Astrocyte of the hippocampus (primary cell): ENCODE measurements at regions not wholly inside any gene's neighbourhood (a gene's known extent, or its start where the extent isn't known, plus 50 kb on each side); places are given as distances from the start of the nearest gene placed in this dataset.

Experiments
- DNase-seq: peaks from one replicate; pipeline ENCODE4 v3.0.0; 2011; ENCODE audit warnings: low read depth, low spot score

DNA sequence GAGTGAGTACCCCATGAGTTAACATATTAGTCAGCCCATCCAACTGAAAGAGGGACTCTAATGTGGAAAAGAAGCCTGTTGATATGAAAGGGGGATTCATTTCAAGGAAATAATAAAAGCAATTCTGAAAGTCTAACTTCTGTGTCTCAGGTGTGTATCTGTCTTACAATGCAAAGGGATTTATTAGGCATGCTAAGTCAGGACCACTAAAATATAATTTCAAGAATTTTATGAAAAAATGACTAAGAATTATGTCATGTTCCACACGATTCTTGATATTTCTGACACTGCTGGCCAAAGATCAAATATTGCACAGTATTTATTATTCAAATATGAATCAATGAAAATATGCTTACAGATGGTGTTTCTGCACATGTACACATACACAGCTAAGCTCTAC, 130.8 kb downstream of the KLF12 start:
- no peak for DNase-seq

DNA sequence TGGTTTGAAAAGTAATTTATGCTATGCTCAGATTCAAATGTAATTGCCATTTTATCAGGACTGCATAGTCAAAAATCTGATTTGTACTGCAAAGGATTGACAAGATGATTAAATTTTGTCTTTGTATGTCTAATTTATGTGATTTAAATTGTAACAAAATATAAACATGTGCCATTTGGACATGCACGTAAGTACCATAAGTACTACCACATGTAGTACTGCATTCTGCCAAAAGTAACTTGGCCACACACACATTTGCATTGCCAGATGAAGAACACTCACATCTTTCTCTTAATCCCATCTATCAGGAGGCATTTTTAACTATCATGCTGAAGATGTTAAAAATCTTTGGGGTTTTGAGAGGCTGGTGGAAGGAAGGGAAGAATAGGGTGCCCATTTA, 133.3 kb downstream of the KLF12 start:
- no peak for DNase-seq

DNA sequence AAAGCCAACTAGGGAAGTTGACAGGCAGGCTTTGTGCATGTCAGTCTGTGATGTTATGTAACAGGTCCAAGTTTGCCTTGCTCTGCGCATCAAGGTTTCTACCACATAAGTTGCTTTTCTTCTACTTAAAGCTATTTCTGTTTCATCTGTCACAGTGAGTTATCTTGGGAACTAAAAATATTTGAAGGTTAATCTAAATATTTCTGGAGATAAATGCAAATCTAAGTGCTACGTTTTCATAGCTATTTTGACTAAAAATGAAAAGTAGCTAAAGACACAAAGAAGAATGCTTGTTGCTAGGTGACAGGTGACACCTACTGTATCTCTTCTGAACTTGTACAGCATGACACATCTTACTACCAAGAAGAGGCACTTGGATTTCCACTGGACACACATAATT, 135.6 kb downstream of the KLF12 start:
- no peak for DNase-seq

- DNase-seq, result no peak
These were observed 136.2 kb downstream of the KLF12 start for GRCh38 chr13:73997964-73998363.

GRCh38 chr13:73996569-73996968, 137.6 kb downstream of the KLF12 start:
- no peak for DNase-seq

- DNase-seq, result no peak
These were observed 138.5 kb downstream of the KLF12 start for GRCh38 chr13:73995736-73996135.

DNA sequence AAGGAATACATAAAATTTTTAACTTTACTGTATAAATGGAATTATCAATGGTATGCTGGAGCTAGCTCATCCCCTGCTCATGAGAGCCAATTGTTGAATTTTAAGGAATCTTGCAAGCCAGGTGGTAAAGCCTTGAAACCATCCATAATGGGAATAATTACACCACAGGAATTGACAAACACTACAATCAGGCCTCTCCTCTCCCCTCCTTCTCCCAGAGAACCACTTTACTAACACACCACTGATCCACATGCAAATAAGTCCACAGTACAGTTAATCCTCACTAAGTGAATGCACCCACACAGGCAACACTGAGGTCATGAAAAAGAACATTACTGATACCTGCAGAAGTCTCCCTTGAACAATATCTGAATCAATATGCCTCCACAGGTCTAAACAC, 140.5 kb downstream of the KLF12 start:
- DNase-seq, result no peak

DNA sequence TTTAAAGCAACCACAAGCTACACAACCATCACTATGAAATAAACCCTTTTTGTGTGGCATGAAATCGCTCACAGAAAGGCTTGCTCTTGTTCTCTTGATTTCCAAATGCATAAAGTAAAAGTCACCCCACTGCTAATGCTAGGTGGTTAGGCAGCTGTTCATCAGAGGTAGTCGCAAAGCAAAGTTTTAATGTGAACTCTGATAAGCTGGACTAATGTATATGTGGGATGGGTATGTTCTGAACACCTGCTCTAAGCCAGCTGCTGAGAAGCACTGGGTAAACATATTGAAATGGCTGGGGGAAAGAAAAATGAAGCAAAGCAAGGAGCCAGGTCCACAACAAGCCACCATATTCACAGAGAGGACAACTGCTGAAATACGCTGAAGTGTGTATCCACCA, 142.3 kb downstream of the KLF12 start:
- DNase-seq, result no peak

DNA sequence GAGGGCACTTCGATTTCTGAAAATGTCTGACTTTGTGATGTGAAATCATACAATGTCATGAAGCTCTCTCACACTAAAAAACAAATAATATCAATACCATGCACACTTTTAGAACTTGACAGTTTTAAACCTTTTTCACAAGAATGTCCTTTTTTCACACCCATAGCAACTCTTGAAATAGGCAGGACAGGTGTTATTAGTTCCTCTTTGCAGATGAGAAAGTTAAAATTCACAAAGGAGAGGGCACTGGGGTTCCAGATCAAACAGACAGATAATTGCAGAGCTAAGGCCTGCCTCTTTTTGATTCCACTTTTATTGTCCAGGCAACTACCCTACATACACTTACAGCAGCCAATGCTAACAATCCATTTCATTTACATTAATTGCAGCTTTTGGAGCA, 142.8 kb downstream of the KLF12 start:
- no peak for DNase-seq

DNA sequence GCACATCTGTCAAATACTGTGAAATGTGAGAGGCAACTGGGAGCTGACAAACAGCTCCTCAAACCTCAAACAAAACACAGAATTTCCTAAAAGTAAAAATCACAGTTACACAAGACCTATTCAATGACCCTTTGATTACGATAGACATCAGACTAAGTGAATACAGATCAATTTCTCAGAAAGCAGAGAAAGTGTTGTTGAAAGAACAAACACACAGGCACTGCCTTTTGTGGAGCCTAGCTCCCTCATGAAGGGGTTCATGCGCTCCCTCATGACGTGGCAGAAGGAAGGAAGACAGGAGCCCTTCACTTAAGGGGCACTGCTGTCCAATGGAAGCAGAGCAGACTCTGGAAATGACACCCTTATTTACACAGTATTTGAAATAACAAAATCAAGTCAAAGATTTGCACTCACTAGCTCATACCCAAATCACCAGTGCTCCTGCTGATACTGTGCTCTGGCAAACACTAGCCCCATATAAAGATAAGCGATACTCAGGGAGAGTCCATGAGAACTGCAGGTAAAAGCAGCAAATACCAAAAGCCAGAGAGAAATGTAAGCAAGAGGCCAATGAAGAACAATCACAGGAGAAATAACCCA, 144.9 kb downstream of the KLF12 start:
- no peak for DNase-seq

- DNase-seq, result no peak
These were observed 145.7 kb downstream of the KLF12 start for GRCh38 chr13:73988461-73988860.

- DNase-seq, result no peak
These were observed 146.6 kb downstream of the KLF12 start for GRCh38 chr13:73987618-73988017.

- no peak for DNase-seq
These were observed 148.4 kb downstream of the KLF12 start for GRCh38 chr13:73985783-73986182.

GRCh38 chr13:73984949-73985691, 149.1 kb downstream of the KLF12 start:
- no peak for DNase-seq

- DNase-seq, result no peak
These were observed 150.0 kb downstream of the KLF12 start for GRCh38 chr13:73984201-73984600.

GRCh38 chr13:73983109-73983508, 151.1 kb downstream of the KLF12 start:
- no peak for DNase-seq

GRCh38 chr13:73981595-73981994, 152.6 kb downstream of the KLF12 start:
- no peak for DNase-seq

DNA sequence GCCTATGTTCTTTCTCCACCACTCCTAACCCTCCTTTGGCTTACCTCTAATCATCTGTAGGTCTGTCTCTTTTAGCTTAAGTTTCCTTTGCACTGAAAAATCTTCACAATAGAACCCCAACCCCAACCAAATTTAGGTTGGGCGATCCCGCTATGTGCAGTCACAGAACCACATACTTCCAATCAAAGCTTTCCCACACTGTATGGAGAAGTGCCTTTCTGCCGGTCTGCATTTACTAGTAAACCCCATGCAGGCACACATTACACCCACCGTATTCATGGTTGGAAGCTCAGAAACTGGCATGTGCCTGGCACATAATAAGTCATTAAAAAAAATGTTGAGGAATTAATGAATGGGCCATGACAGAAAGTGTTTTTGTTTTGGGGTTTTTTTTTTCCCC, 158.4 kb downstream of the KLF12 start:
- DNase-seq, result no peak

DNA sequence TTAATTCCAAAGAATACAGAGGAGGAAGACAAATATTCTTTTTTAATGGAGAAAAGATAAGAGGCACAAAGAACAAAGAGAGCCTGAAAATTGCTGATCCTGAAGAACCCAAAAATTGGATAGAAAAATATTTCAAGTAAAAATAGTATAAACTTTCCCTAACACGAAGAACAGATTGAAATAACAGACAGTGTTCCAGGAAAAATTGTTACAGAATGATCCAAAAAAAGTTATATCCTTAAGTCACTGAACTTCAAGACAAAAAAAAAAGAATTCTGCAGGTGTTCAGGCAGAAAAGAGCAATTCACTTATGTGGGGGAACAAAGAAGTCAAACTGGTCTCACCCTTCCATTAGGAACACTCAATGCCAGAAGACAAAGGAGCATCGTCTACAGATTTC, 160.2 kb downstream of the KLF12 start:
- no peak for DNase-seq

DNA sequence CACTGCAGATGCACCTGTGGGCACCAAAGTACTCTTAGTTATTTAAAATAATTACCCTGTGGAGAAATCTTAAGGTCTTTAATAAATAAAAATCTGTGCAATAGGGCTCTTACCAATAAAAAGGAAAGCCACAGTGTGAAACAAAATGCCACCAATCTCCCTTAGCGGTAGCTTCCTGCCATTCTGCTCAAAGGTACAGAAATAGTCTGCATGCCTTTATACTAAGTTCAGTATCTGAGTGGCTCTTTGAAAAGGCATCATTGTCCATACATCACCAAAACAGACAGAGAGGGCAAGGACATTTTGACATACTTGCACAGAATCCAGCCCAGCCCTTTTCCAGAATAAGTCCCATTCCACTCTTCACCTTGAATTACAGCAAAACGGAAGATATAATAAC, 161.0 kb downstream of the KLF12 start:
- no peak for DNase-seq

DNA sequence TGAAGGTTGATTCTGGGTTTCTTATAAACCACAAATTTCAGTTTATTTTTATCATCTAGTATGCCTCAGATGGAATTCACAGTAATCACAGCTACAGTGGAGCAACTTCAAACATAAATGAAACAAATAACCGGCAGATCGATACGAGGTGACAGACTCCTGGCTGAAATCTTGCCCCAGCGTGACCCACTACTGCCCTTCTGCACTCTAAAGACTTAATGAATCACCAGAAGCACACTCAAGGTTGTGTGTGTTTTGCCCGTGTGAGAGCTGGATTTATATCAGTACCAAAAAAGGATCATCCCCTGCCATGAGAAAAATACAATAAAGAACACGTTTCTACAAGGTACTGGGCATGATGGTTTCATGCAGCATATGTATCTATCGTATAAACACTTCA, 161.7 kb downstream of the KLF12 start:
- DNase-seq, result no peak

DNA sequence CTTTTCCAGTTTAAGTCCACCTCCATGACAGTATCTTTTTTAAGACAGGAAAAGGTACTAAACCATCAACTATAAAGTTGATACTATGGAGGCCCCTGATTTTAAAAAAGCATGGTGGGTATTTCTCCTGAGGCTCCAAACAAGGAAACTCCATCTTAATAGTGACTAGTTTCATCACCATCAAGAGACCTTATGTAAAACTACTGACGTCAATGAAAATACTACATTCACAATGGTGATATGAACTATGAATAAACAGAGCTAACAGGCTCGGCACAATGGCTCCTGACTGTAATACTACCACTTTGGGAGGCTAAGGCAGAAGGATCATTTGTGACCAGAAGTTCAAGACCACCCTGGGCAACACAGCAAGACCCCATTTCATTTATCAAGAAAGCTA, 162.7 kb downstream of the KLF12 start:
- no peak for DNase-seq

GRCh38 chr13:73970421-73971055, 163.7 kb downstream of the KLF12 start:
- peak; percentile 13 for DNase-seq
